SK-MEL-5 (cell line): ENCODE measurements at regions not wholly inside any gene's neighbourhood (a gene's known extent, or its start where the extent isn't known, plus 50 kb on each side); places are given as distances from the start of the nearest gene placed in this dataset.

ENCODE experiments used
- DNase-seq: peaks from one replicate; pipeline ENCODE4 v3.0.0-alpha.2; 2016; ENCODE audit warnings: low read depth, low spot score
- in situ Hi-C: cut with HindIII; loops from 2 replicates; pipeline ENCODE4 v1.10.0; 2016; ENCODE audit warnings: low sequenced_read_pairs, high pct_unique_total_duplicates, low pct_unique_long_range_greater_than_20kb

- no peak for DNase-seq
- in situ Hi-C loops = no loop called here
Measured at GRCh38 chr7:41097501-41097900, 605.4 kb downstream of the INHBA start.

- DNase-seq = no peak
- in situ Hi-C loops = no loop called here
Measured at GRCh38 chr7:41096917-41097316, 606.0 kb downstream of the INHBA start.

GRCh38 chr7:41093141-41093540 lies 609.7 kb downstream of the INHBA start:
- in situ Hi-C loops = no loop called here

GRCh38 chr7:41085244-41085643 lies 617.6 kb downstream of the INHBA start:
- in situ Hi-C loops = no loop called here
- DNase-seq = peak; percentile 13

More at GRCh38 chr7:41093141-41093540, 609.7 kb downstream of the INHBA start:
- no peak for DNase-seq

GRCh38 chr7:41084381-41084780 lies 618.5 kb downstream of the INHBA start:
- no peak for DNase-seq
- in situ Hi-C loops = no loop called here

- in situ Hi-C loops = no loop called here
- no peak for DNase-seq
Measured at GRCh38 chr7:41069635-41070034, 633.3 kb downstream of the INHBA start.

GRCh38 chr7:41067576-41067975 lies 635.3 kb downstream of the INHBA start:
- DNase-seq = no peak
- in situ Hi-C loops = no loop called here

GRCh38 chr7:41065663-41066062 lies 637.2 kb downstream of the INHBA start:
- in situ Hi-C loops = no loop called here
- no peak for DNase-seq

GRCh38 chr7:41063116-41063515 lies 639.8 kb downstream of the INHBA start:
- in situ Hi-C loops = no loop called here

GRCh38 chr7:41060796-41061195 lies 642.1 kb downstream of the INHBA start:
- DNase-seq = no peak
- in situ Hi-C loops = no loop called here

More at GRCh38 chr7:41063116-41063515, 639.8 kb downstream of the INHBA start:
- DNase-seq = no peak

GRCh38 chr7:41059796-41060195 lies 643.1 kb downstream of the INHBA start:
- no peak for DNase-seq
- in situ Hi-C loops = no loop called here

GRCh38 chr7:41058986-41059741 lies 643.7 kb downstream of the INHBA start:
- in situ Hi-C loops = no loop called here
- no peak for DNase-seq

- in situ Hi-C loops = no loop called here
Measured at GRCh38 chr7:41054960-41055661, 647.8 kb downstream of the INHBA start.

GRCh38 chr7:41053820-41054219 lies 649.1 kb downstream of the INHBA start:
- in situ Hi-C loops = no loop called here
- no peak for DNase-seq

More at GRCh38 chr7:41054960-41055661, 647.8 kb downstream of the INHBA start:
- DNase-seq = no peak

- in situ Hi-C loops = no loop called here
- no peak for DNase-seq
Measured at GRCh38 chr7:41052736-41053135, 650.2 kb downstream of the INHBA start.

GRCh38 chr7:41052201-41052600 lies 650.7 kb downstream of the INHBA start:
- no peak for DNase-seq

GRCh38 chr7:41051535-41051934 lies 651.4 kb downstream of the INHBA start:
- in situ Hi-C loops = no loop called here

More at GRCh38 chr7:41052201-41052600, 650.7 kb downstream of the INHBA start:
- in situ Hi-C loops = no loop called here

GRCh38 chr7:41051062-41051461 lies 651.8 kb downstream of the INHBA start:
- DNase-seq = no peak
- in situ Hi-C loops = no loop called here

More at GRCh38 chr7:41051535-41051934, 651.4 kb downstream of the INHBA start:
- DNase-seq = no peak

- in situ Hi-C loops = no loop called here
- no peak for DNase-seq
Measured at GRCh38 chr7:41048771-41049170, 654.1 kb downstream of the INHBA start.
